ENCODE measurements at regions not wholly inside any gene's neighbourhood (a gene's known extent, or its start where the extent isn't known, plus 50 kb on each side); places are given as distances from the start of the nearest gene placed in this dataset.

DNA sequence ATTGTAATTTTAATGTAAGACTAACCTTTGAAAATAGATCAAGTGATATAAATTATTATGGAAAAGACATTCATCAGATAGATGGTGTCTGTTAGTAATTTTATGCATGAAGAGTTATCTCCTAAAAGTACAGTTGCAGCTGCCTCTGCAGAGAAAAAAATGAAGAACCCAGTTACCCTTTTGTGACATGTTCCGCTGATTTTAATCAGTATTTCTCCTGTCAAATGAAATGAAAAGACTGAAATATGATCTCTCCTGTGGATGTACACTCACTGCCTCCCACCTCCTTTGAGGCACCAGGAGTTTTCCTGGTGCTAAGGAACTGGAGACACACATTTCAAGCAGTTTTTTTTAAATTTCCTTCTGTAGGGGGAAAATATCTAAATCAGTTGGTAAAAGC is 277.4 kb downstream of the KIF4B start:
- H3K27ac Mint-ChIP-seq, result no peak overlapping the region
- WGBS, 2 experiments (ENCODE audit: insufficient coverage in 1 of 2, insufficient read length in 1 of 2), result 88 to 94% methylated on average over 1 of the region's 1 CpG
- Histone ChIP-seq H3K9ac (ENCODE audit: extremely low read depth, low read length, poor library complexity, severe bottlenecking) (no peak overlapping the region), H3K27me3 (ENCODE audit: control insufficient read depth, insufficient read depth, low read length, poor library complexity, severe bottlenecking) (no peaks in the 10 kb centered on the region), H3K27ac (ENCODE audit: low read depth, low read length) (no peak overlapping the region), H3K36me3 (ENCODE audit: control insufficient read depth, insufficient read depth, low read length) (no peaks in the 10 kb centered on the region), H3K9me3 (ENCODE audit: control insufficient read depth, low read length) (no peaks in the 10 kb centered on the region), H3K4me3 (ENCODE audit: low read length) (no peak overlapping the region), H3K4me1 (ENCODE audit: control insufficient read depth, insufficient read depth, low read length) (peaks cover 5% of the 10 kb centered on the region)
- H3K4me1 Mint-ChIP-seq, result peaks cover 3% of the 10 kb centered on the region
- no peaks in the 10 kb centered on the region for H3K27me3 Mint-ChIP-seq (ENCODE audit: insufficient read depth)
- no peaks in the 10 kb centered on the region for H3K9me3 Mint-ChIP-seq
- DNase-seq, result no peak
- TF ChIP-seq, protein P1, sequence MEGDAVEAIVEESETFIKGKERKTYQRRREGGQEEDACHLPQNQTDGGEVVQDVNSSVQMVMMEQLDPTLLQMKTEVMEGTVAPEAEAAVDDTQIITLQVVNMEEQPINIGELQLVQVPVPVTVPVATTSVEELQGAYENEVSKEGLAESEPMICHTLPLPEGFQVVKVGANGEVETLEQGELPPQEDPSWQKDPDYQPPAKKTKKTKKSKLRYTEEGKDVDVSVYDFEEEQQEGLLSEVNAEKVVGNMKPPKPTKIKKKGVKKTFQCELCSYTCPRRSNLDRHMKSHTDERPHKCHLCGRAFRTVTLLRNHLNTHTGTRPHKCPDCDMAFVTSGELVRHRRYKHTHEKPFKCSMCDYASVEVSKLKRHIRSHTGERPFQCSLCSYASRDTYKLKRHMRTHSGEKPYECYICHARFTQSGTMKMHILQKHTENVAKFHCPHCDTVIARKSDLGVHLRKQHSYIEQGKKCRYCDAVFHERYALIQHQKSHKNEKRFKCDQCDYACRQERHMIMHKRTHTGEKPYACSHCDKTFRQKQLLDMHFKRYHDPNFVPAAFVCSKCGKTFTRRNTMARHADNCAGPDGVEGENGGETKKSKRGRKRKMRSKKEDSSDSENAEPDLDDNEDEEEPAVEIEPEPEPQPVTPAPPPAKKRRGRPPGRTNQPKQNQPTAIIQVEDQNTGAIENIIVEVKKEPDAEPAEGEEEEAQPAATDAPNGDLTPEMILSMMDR (conservative IDR thresholded peaks at IDR 0.05), result no peak
- H3K4me3 Mint-ChIP-seq, result no peak overlapping the region
- H3K36me3 Mint-ChIP-seq (ENCODE audit: low read depth), result no peaks in the 10 kb centered on the region

DNA sequence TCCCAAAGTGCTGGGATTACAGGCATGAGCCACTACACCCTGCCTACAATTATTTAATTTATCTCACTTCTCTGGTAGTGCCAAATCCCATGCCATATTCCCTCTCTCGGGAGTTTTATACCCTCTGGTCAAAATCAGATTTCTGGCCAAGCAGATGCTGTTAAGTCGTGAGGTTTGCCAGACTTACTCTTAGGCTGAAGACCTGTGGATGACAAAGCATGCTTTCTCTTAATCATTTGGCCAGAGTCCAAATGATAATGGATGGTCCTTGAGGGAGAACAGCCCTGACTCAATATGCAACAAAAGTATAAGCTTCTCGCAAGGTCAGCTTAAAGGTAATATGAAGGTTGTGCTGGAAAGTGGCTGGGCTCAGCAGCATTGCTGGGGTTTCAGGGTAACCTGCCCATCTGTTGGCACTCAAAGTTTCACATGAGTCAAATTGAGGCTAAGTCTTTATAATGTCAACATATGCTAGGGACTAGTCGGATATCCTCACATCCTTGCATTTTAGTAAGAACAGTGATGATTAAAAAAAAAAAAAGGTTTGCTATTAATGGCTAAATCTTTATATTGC is 280.1 kb downstream of the KIF4B start:
- Mint-ChIP-seq H3K36me3 (ENCODE audit: low read depth) (no peaks in the 10 kb centered on the region), H3K27ac (no peak overlapping the region)
- TF ChIP-seq, protein P1 (conservative IDR thresholded peaks at IDR 0.05), result no peak

GRCh38 chr5:155295111-155295510 is 281.6 kb downstream of the KIF4B start:
- H3K4me1 Mint-ChIP-seq, result no peaks in the 10 kb centered on the region
- TF ChIP-seq, protein P1 (conservative IDR thresholded peaks at IDR 0.05), result no peak
- no peaks in the 10 kb centered on the region for H3K9me3 Mint-ChIP-seq
- DNase-seq, result no peak
- H3K4me3 Mint-ChIP-seq, result no peak overlapping the region
- H3K27ac Mint-ChIP-seq, result no peak overlapping the region
- Histone ChIP-seq H3K27ac (ENCODE audit: low read depth, low read length) (no peak overlapping the region), H3K4me1 (ENCODE audit: control insufficient read depth, insufficient read depth, low read length) (peaks cover 5% of the 10 kb centered on the region), H3K36me3 (ENCODE audit: control insufficient read depth, insufficient read depth, low read length) (no peaks in the 10 kb centered on the region), H3K9me3 (ENCODE audit: control insufficient read depth, low read length) (no peaks in the 10 kb centered on the region), H3K9ac (ENCODE audit: extremely low read depth, low read length, poor library complexity, severe bottlenecking) (no peak overlapping the region), H3K4me3 (ENCODE audit: low read length) (no peak overlapping the region), H3K27me3 (ENCODE audit: control insufficient read depth, insufficient read depth, low read length, poor library complexity, severe bottlenecking) (no peaks in the 10 kb centered on the region)
- no peaks in the 10 kb centered on the region for H3K27me3 Mint-ChIP-seq (ENCODE audit: insufficient read depth)
- H3K36me3 Mint-ChIP-seq (ENCODE audit: low read depth), result no peaks in the 10 kb centered on the region
- 85 to 92% methylated on average over 1 of the region's 1 CpG for WGBS, 2 experiments (ENCODE audit: insufficient coverage in 1 of 2, insufficient read length in 1 of 2)

More for the DNA sequence above, 280.1 kb downstream of the KIF4B start:
- Mint-ChIP-seq H3K27me3 (ENCODE audit: insufficient read depth) (no peaks in the 10 kb centered on the region), H3K9me3 (no peaks in the 10 kb centered on the region), H3K4me3 (no peak overlapping the region), H3K4me1 (no peaks in the 10 kb centered on the region)
- 96% methylated on average over 3 to 4 of the region's 4 CpGs for WGBS, 2 experiments (ENCODE audit: insufficient coverage in 1 of 2, insufficient read length in 1 of 2)
- H3K27ac ChIP-seq (ENCODE audit: low read depth, low read length), result no peak overlapping the region
- no peak for DNase-seq
- no peaks in the 10 kb centered on the region for H3K27me3 ChIP-seq (ENCODE audit: control insufficient read depth, insufficient read depth, low read length, poor library complexity, severe bottlenecking)
- no peaks in the 10 kb centered on the region for H3K9me3 ChIP-seq (ENCODE audit: control insufficient read depth, low read length)
- H3K4me3 ChIP-seq (ENCODE audit: low read length), result no peak overlapping the region
- H3K4me1 ChIP-seq (ENCODE audit: control insufficient read depth, insufficient read depth, low read length), result peaks cover 5% of the 10 kb centered on the region
- no peak overlapping the region for H3K9ac ChIP-seq (ENCODE audit: extremely low read depth, low read length, poor library complexity, severe bottlenecking)
- no peaks in the 10 kb centered on the region for H3K36me3 ChIP-seq (ENCODE audit: control insufficient read depth, insufficient read depth, low read length)
